MM.1S (cell line): ENCODE measurements at regions not wholly inside any gene's neighbourhood (a gene's known extent, or its start where the extent isn't known, plus 50 kb on each side); places are given as distances from the start of the nearest gene placed in this dataset.

Experiments
- DNase-seq: peaks from one replicate; pipeline ENCODE4 v3.0.0-alpha.2; 2015
- H2AFZ ChIP-seq: fragments of 300-600 bp; sonication (generic); 2 replicates; pipeline ENCODE4 v1.6.0; 2016; ENCODE audit warnings: antibody characterized with exemption, low read length
- H3F3A ChIP-seq: fragments of 300-600 bp; sonication (generic); 2 replicates; pipeline ENCODE4 v1.6.1; 2016; ENCODE audit warnings: mild to moderate bottlenecking, antibody characterized with exemption, low read length, moderate library complexity, mixed read lengths; ENCODE audit not compliant: insufficient read depth
- H3K27ac ChIP-seq: fragments of 300-600 bp; sonication (generic); 2 replicates; pipeline ENCODE4 v1.5.1; 2016; ENCODE audit warnings: mild to moderate bottlenecking, low read length
- H3K27me3 ChIP-seq: fragments of 300-600 bp; sonication (generic); replicated peaks from 2 replicates; pipeline ENCODE4 v1.6.0; 2016; ENCODE audit warnings: low read length; ENCODE audit not compliant: insufficient read depth
- H3K36me3 ChIP-seq: fragments of 300-600 bp; sonication (generic); replicated peaks from 2 replicates; pipeline ENCODE4 v1.6.1; 2016; ENCODE audit warnings: mild to moderate bottlenecking, low read length, mixed read lengths; ENCODE audit not compliant: insufficient read depth
- H3K4me1 ChIP-seq: fragments of 300-600 bp; sonication (generic); 2 replicates; pipeline ENCODE4 v1.6.1; 2016; ENCODE audit warnings: low read length, mixed read lengths
- H3K4me2 ChIP-seq: fragments of 300-600 bp; sonication (generic); 2 replicates; pipeline ENCODE4 v1.6.0; 2016; ENCODE audit warnings: low read depth, low read length
- H3K4me3 ChIP-seq: fragments of 300-600 bp; sonication (generic); 2 replicates; pipeline ENCODE4 v1.5.1; 2016; ENCODE audit warnings: low read length, mixed read lengths
- H3K79me2 ChIP-seq: fragments of 300-600 bp; sonication (generic); 2 replicates; pipeline ENCODE4 v1.6.1; 2016; ENCODE audit warnings: mixed run types, low read length, mixed read lengths
- H3K9ac ChIP-seq: fragments of 300-600 bp; sonication (generic); 2 replicates; pipeline ENCODE4 v1.6.1; 2016; ENCODE audit warnings: low read length, mixed read lengths
- H3K9me2 ChIP-seq: fragments of 300-600 bp; sonication (generic); replicated peaks from 2 replicates; pipeline ENCODE4 v1.6.1; 2016; ENCODE audit warnings: mild to moderate bottlenecking, low read length, mixed read lengths; ENCODE audit not compliant: insufficient read depth
- H3K9me3 ChIP-seq: fragments of 300-600 bp; sonication (generic); replicated peaks from 2 replicates; pipeline ENCODE4 v1.6.1; 2016; ENCODE audit warnings: mild to moderate bottlenecking, low read length, mixed read lengths; ENCODE audit not compliant: insufficient read depth
- H4K20me1 ChIP-seq: fragments of 300-600 bp; sonication (generic); 2 replicates; pipeline ENCODE4 v1.6.1; 2016; ENCODE audit warnings: mild to moderate bottlenecking, low read length, moderate library complexity, mixed read lengths; ENCODE audit not compliant: insufficient read depth
- EZH2 ChIP-seq: fragments of 300-600 bp; sonication (generic); optimal IDR thresholded peaks from 2 replicates; pipeline ENCODE3; 2017; ENCODE audit warnings: low read depth, mild to moderate bottlenecking, antibody characterized with exemption, low read length, mixed read lengths
- EZH2phosphoT487 ChIP-seq: fragments of 300-600 bp; sonication (generic); IDR thresholded peaks from 2 replicates; pipeline ENCODE4 v1.6.1; 2018; ENCODE audit warnings: antibody characterized with exemption, low read length
- TF ChIP-seq, protein P1 (sequence below): fragments of 300-600 bp; sonication (generic); IDR thresholded peaks from 2 replicates; pipeline ENCODE4 v1.5.1; 2016; ENCODE audit warnings: antibody characterized with exemption, low read length, mixed read lengths

DNA sequence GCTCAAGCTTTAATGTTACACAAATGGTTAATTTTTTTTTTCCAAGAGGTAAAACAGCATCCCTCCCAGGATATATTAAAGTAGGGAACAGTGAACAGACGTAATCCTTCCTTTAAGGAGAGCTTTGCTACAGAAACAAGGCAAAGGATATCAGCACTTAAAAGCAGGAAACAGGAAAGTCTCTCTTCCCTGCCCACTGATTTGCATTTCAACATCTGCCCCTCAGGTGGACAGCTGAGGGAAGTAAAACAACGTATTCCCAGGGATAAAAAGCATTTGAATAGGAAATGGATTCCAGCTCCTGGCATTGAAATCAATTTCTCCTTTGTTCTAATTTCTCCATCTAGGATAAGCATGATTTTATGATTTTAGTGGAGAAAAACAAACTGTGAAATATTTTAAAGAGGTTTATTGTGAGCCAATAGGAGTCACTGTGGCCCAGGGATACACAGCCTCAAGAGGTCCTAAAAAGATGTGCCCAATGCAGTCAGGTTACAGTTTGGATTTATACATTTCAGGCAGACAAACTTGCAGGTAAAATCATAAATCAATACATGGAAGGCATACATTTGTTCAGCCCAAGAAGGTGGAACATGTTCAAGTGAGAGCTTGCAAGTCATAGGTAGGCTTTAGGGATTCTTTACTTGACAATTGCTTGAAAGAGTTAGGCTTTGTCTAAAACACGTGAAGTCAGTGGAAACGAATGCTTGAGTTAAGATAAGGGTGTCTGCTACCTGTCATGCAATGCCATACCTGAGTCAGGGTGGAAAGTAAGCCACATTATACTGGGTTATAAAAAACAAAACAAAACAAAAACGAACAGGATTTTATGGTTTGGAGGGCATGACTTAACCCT lies 286.2 kb upstream of the VWC2 start:
- no peaks in the 10 kb centered on the region for H3K4me1 ChIP-seq

GRCh38 chr7:49487830-49488140 lies 285.7 kb upstream of the VWC2 start:
- Histone ChIP-seq H3K4me2 (no peak overlapping the region), H3K36me3 (no peaks in the 10 kb centered on the region), H2AFZ (no peak overlapping the region), H3K9me3 (no peaks in the 10 kb centered on the region), H3K79me2 (no peaks in the 10 kb centered on the region), H3K4me3 (no peak overlapping the region), H3K9ac (no peak overlapping the region), H3K4me1 (no peaks in the 10 kb centered on the region), H3K9me2 (no peaks in the 10 kb centered on the region), H3K27me3 (no peaks in the 10 kb centered on the region), H3K27ac (no peak overlapping the region), H3F3A (no peaks in the 10 kb centered on the region), H4K20me1 (no peaks in the 10 kb centered on the region)
- TF ChIP-seq EZH2 (no peak), EZH2phosphoT487 (no peak)
- TF ChIP-seq, protein P1, sequence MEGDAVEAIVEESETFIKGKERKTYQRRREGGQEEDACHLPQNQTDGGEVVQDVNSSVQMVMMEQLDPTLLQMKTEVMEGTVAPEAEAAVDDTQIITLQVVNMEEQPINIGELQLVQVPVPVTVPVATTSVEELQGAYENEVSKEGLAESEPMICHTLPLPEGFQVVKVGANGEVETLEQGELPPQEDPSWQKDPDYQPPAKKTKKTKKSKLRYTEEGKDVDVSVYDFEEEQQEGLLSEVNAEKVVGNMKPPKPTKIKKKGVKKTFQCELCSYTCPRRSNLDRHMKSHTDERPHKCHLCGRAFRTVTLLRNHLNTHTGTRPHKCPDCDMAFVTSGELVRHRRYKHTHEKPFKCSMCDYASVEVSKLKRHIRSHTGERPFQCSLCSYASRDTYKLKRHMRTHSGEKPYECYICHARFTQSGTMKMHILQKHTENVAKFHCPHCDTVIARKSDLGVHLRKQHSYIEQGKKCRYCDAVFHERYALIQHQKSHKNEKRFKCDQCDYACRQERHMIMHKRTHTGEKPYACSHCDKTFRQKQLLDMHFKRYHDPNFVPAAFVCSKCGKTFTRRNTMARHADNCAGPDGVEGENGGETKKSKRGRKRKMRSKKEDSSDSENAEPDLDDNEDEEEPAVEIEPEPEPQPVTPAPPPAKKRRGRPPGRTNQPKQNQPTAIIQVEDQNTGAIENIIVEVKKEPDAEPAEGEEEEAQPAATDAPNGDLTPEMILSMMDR = no peak
- DNase-seq = no peak

More for the DNA sequence above, 286.2 kb upstream of the VWC2 start:
- Histone ChIP-seq H2AFZ (no peak overlapping the region), H3K9me3 (no peaks in the 10 kb centered on the region), H4K20me1 (no peaks in the 10 kb centered on the region), H3K9me2 (no peaks in the 10 kb centered on the region), H3K9ac (no peak overlapping the region), H3K27me3 (no peaks in the 10 kb centered on the region), H3K27ac (no peak overlapping the region), H3K4me3 (no peak overlapping the region), H3K4me2 (no peak overlapping the region), H3K79me2 (no peaks in the 10 kb centered on the region), H3F3A (no peaks in the 10 kb centered on the region), H3K36me3 (no peaks in the 10 kb centered on the region)
- DNase-seq = no peak
- TF ChIP-seq EZH2 = no peak
- TF ChIP-seq, protein P1 = no peak
- no peak for TF ChIP-seq EZH2phosphoT487

- no peak overlapping the region for H3K4me3 ChIP-seq
- no peaks in the 10 kb centered on the region for H4K20me1 ChIP-seq
- no peaks in the 10 kb centered on the region for H3K27me3 ChIP-seq
- H3K9me3 ChIP-seq = no peaks in the 10 kb centered on the region
- DNase-seq = no peak
- no peaks in the 10 kb centered on the region for H3K36me3 ChIP-seq
- H3K4me2 ChIP-seq = no peak overlapping the region
- no peak overlapping the region for H3K27ac ChIP-seq
- TF ChIP-seq, protein P1 = no peak
- TF ChIP-seq EZH2phosphoT487 (no peak), EZH2 (no peak)
- H3F3A ChIP-seq = no peaks in the 10 kb centered on the region
- no peak overlapping the region for H3K9ac ChIP-seq
- no peaks in the 10 kb centered on the region for H3K79me2 ChIP-seq
- H2AFZ ChIP-seq = no peak overlapping the region
- no peaks in the 10 kb centered on the region for H3K4me1 ChIP-seq
- H3K9me2 ChIP-seq = no peaks in the 10 kb centered on the region
These were observed 284.9 kb upstream of the VWC2 start for GRCh38 chr7:49488573-49488972.
